ENCODE measurements at regions not wholly inside any gene's neighbourhood (a gene's known extent, or its start where the extent isn't known, plus 50 kb on each side); places are given as distances from the start of the nearest gene placed in this dataset.

GRCh38 chr5:36417668-36418067 is 116.0 kb upstream of the RANBP3L start:
- no peak overlapping the region for H3K4me3 Mint-ChIP-seq
- Histone ChIP-seq H2AFZ (ENCODE audit: insufficient read depth, low read depth, low read length, poor library complexity, severe bottlenecking) (no peak overlapping the region), H3K79me2 (ENCODE audit: insufficient read depth, low read length) (no peaks in the 10 kb centered on the region), H4K20me1 (ENCODE audit: insufficient read depth, low read length) (no peaks in the 10 kb centered on the region), H3K9ac (ENCODE audit: insufficient read depth, low read length, poor library complexity, severe bottlenecking) (no peak overlapping the region), H3K4me3 (replicated peaks in 1 of 3; ENCODE audit: low read depth in 2 of 3, low read length in 3 of 3) (no peak overlapping the region), H3K27ac (ENCODE audit: low read depth in 1 of 2, low read length in 2 of 2) (no peak overlapping the region), H3K9me3 (replicated peaks in 1 of 2; ENCODE audit: control insufficient read depth in 1 of 2, insufficient read depth in 1 of 2, low read length in 2 of 2) (peaks cover 0 to 2% of the 10 kb centered on the region in 2 donors), H3K36me3 (replicated peaks in 1 of 2; ENCODE audit: control insufficient read depth in 1 of 2, insufficient read depth in 2 of 2, low read length in 2 of 2) (no peaks in the 10 kb centered on the region), H3K4me1 (ENCODE audit: control insufficient read depth in 1 of 2, insufficient read depth in 2 of 2, low read length in 2 of 2) (no peaks in the 10 kb centered on the region), H3K4me2 (replicated peaks; ENCODE audit: extremely low read depth, low read length, poor library complexity, severe bottlenecking) (no peak overlapping the region), H3K27me3 (ENCODE audit: control insufficient read depth in 2 of 2, insufficient read depth in 2 of 2, low read length in 2 of 2) (no peaks in the 10 kb centered on the region)
- no peak for TF ChIP-seq CTCF (IDR thresholded peaks at IDR 0.05)
- no peak overlapping the region for H3K27ac Mint-ChIP-seq
- peaks cover 0 to 4% (median 4%) of the 10 kb centered on the region in 7 donors for H3K9me3 Mint-ChIP-seq
- peaks cover 0 to 2% (median 1%) of the 10 kb centered on the region in 3 donors for H3K27me3 Mint-ChIP-seq (ENCODE audit: low read depth in 3 of 3)
- no peak for DNase-seq
- WGBS (ENCODE audit: insufficient coverage) = no CpG with 5 or more reads among the region's 4 CpGs
- intact Hi-C loops (cut with micrococcal nuclease) = no loop called here
- peaks cover 13% of the 10 kb centered on the region for H3K4me1 Mint-ChIP-seq
- no peaks in the 10 kb centered on the region for H3K36me3 Mint-ChIP-seq

GRCh38 chr5:36418152-36418979 is 116.7 kb upstream of the RANBP3L start:
- H3K36me3 Mint-ChIP-seq = no peaks in the 10 kb centered on the region
- peaks cover 0 to 4% (median 4%) of the 10 kb centered on the region in 7 donors for H3K9me3 Mint-ChIP-seq
- 85% methylated on average over 5 of the region's 6 CpGs for WGBS (ENCODE audit: insufficient coverage)
- Histone ChIP-seq H3K27me3 (ENCODE audit: control insufficient read depth in 2 of 2, insufficient read depth in 2 of 2, low read length in 2 of 2) (no peaks in the 10 kb centered on the region), H4K20me1 (ENCODE audit: insufficient read depth, low read length) (no peaks in the 10 kb centered on the region), H3K9ac (ENCODE audit: insufficient read depth, low read length, poor library complexity, severe bottlenecking) (no peak overlapping the region), H3K36me3 (replicated peaks in 1 of 2; ENCODE audit: control insufficient read depth in 1 of 2, insufficient read depth in 2 of 2, low read length in 2 of 2) (no peaks in the 10 kb centered on the region), H3K4me2 (replicated peaks; ENCODE audit: extremely low read depth, low read length, poor library complexity, severe bottlenecking) (no peak overlapping the region), H2AFZ (ENCODE audit: insufficient read depth, low read depth, low read length, poor library complexity, severe bottlenecking) (no peak overlapping the region), H3K27ac (ENCODE audit: low read depth in 1 of 2, low read length in 2 of 2) (no peak overlapping the region), H3K9me3 (replicated peaks in 1 of 2; ENCODE audit: control insufficient read depth in 1 of 2, insufficient read depth in 1 of 2, low read length in 2 of 2) (peaks cover 0 to 2% of the 10 kb centered on the region in 2 donors), H3K4me3 (replicated peaks in 1 of 3; ENCODE audit: low read depth in 2 of 3, low read length in 3 of 3) (no peak overlapping the region), H3K4me1 (ENCODE audit: control insufficient read depth in 1 of 2, insufficient read depth in 2 of 2, low read length in 2 of 2) (no peaks in the 10 kb centered on the region), H3K79me2 (ENCODE audit: insufficient read depth, low read length) (no peaks in the 10 kb centered on the region)
- peaks cover 0 to 2% (median 1%) of the 10 kb centered on the region in 3 donors for H3K27me3 Mint-ChIP-seq (ENCODE audit: low read depth in 3 of 3)
- TF ChIP-seq CTCF (IDR thresholded peaks at IDR 0.05) = no peak
- H3K27ac Mint-ChIP-seq = no peak overlapping the region
- H3K4me1 Mint-ChIP-seq = peaks cover 13% of the 10 kb centered on the region
- intact Hi-C loops (cut with micrococcal nuclease) = no loop called here
- no peak overlapping the region for H3K4me3 Mint-ChIP-seq
- DNase-seq = no peak
